Stimulated activated CD4-positive, alpha-beta T cell treated with anti-CD3 and anti-CD28 coated beads, Interleukin-2, amount 100 ng/mL, for 24 hours (primary cell): ENCODE measurements at regions not wholly inside any gene's neighbourhood (a gene's known extent, or its start where the extent isn't known, plus 50 kb on each side); places are given as distances from the start of the nearest gene placed in this dataset.

Experiments
- DNase-seq, 2 donors: peaks; one replicate each; pipeline ENCODE4 v3.0.0-alpha.2; 2020

DNA sequence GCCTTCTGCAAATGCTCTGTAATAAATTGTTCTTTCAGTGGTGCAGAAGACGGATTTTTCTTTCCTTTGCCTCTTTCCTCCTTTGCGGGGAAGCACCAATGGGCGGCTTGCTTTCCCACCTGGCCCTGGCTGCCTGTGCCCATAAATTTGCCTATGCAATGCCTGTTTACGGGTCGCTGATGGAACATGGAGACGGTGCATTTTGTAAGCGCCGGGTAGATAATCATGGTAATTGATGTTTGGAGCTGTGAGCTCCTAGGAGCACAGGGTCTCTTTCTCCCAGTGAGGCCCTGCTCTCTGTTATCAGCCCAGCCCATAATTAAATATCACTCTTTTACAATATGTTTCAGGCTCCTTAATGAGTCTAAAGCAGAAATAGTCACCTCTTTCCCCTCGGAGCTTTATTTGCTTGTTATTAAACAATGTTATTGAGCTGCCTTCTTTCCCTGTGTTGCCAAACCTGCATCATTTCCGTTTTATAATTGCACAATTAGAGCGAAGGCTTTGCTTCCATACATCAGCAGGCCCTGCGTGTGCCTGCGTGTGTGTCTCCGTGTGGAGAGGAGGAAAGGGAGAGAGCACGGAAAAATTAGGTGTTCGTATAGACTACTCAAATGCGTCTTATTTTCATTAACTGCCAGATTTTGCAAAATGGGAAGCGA, 437.4 kb upstream of the POU3F3 start:
- no peak for DNase-seq

DNA sequence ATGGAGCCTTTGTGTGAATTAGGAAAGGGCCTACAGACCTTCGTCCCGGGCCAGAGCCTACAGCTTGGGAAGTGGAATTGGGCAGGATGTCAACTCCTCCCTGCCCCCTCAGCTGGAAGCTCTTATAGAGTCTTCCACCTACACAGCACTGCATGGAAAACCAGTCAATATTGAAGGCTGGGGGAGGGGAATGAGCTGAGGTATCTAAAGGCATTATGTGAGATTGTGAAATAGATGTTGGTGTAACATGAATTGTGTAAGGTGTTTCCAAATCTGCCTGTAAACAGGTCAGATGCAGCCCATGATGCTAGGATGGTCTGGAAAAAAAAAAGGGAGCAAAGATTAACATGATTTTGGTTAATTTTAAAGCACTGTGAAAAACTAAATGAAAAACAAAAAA, 433.5 kb upstream of the POU3F3 start:
- no peak for DNase-seq

DNA sequence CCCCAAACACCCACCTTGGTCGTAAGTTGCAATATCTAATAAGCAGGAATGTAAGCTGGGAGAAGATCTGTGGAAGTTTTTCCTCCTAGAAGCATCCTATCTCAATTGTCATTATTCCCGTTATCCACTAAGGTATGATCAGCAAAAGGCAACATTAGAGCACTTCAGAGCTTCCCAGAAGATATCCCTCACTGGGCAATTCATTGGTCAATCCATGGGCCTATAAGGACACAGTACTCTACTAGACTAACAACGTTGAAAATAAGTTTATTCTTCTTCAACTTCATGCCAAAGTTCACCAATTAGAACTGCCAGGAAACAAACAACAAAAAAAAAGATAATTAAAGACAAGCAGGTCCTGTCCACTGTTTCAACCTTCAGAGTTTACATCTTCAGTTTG, 433.0 kb upstream of the POU3F3 start:
- DNase-seq: no peak

- no peak for DNase-seq
Measured at GRCh38 chr2:104425850-104426595, 427.9 kb upstream of the POU3F3 start.

- no peak for DNase-seq
Measured at GRCh38 chr2:104428155-104428554, 425.8 kb upstream of the POU3F3 start.

- DNase-seq: no peak
Measured at GRCh38 chr2:104429639-104430358, 424.1 kb upstream of the POU3F3 start.

- DNase-seq: no peak
Measured at GRCh38 chr2:104430359-104430740, 423.6 kb upstream of the POU3F3 start.

DNA sequence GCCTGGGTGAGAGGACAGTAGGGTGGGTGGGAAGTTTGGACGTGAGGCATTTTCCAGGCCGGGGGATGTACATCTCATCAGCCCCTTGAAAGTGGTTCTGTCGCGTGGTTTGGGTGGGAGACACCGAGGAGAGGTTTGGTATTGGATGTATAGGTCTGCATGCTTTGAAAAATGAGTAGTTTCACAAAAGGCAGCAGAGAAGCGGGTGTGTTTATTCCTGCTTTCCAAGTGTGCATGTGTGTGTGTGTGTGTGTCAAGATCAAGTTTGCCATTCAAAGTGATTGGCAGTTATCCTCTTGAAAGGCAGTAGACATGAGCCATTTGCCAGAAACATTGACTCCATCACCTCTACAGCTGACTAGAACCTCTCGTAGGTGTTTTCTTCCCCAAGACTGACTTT, 423.1 kb upstream of the POU3F3 start:
- no peak for DNase-seq

DNA sequence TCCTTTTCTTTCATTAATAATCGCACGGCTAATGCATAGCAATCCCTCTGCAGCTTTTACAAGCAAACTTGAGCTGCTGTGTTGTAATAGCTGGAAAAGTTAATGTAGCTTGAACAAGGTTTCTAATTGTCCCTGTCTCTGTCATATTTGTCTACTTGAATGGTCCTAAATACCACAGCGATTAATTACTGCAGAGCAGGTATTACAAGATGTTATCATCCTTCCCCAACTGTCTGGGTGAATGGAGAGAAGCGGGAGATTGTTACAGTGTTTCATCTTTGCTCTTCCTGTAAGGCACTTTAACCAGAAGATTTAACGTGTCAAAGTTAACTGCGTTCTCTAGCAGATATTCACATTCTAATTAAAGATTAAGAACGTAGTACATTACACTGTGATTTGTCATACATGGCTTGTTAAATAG, 422.2 kb upstream of the POU3F3 start:
- DNase-seq: no peak

DNA sequence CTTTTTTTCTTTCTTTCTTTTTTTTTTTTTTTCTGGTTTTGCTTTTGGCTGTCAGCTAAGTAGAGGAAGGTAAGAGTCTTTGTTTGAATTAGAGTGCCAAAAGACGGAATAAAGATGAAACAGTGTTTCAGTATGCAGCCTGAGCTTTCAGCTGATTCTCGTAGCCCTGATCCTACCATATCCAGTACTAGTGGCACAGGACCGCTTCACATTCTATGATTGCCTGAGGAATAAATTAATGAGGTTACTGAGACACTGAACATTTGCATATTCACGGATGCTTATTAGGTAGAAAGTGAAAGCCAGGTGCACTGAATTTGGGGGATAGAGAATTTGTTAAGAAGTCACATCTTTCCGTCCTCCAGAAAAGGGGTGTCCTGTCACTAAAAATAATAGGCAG, 421.5 kb upstream of the POU3F3 start:
- no peak for DNase-seq

- no peak for DNase-seq
Measured at GRCh38 chr2:104432991-104433390, 420.9 kb upstream of the POU3F3 start.

DNA sequence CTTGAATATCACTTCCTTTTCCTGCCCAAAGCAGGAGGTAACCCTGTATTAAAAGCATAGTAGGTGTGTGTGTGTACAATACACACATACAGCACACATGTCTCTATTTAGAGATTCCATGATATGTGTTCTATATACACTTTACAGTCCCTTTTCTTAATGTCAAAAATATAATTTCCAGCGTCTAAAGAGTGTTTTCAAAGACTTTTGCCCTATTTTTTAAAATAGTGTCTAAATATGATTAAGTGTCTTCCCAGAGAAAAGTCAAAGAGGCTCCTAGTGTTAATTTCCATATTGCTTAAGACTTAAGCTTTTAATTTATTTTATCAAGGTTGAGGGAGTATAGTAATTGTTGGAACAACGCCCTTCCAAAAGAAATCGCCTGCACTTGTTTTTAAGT, 420.3 kb upstream of the POU3F3 start:
- no peak for DNase-seq

DNA sequence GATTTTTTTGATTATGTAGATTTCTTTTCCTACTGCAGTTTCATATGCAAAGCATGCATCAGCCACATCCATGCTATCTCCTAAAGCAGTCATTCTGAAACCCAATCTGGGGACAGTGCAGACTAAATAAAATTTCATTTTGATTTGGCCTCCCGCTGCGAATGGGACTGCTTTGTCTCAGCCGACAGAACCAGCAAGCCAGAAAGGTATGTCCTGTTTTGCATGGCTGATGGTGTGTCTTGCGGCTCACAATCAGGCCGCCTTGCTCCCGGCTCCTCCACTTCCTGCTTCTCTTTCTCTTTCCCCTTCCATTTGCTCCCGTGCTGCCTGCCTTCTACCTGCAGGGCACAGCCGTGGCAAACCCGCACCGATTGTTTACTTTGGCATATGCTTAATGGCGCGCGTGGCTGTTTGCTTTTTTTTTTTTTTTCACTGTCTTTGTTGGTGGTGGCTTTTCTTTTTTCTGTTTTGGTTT, 419.6 kb upstream of the POU3F3 start:
- peak in 1 of 2 donors; percentile 10 for DNase-seq

DNA sequence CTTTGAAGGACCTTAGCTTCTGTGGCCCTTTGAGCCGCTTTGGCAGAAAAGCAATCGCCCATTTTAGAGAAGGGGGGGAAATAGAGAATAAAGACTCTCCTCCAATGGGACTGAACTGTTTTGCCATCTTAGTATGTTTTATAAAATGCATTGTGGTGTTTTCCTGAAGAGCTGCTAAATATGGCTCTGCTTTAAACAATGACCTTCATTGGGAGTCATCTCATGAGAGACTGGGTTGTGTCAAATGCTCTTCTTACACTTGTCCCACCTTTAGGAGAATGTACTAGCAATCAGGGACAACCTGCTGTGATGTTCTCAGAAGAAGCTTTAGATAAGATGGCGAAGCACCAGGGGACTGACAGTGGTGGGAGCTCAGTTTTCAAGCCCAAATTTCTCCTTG, 418.9 kb upstream of the POU3F3 start:
- DNase-seq: no peak

DNA sequence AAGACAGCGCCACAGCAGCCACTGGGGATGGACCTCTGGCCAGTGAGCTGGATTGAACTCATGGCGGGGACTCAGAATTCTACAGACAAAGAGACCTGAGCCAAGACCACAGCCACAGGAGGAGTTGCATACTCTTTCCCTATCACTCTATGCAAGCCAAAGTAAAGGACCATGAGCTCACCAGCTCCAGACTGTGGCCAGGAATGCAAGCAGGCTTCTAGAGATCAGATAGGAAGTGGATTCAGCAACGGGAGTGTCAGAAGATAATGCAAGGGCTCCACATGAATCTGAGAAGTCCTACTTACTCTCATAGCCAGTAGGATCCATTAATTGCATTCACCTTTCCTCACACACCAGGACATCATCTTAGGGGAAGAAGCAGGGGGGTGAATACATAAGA, 415.4 kb upstream of the POU3F3 start:
- no peak for DNase-seq

- peak in 1 of 2 donors; percentile 7 for DNase-seq
Measured at GRCh38 chr2:104443145-104443544, 410.8 kb upstream of the POU3F3 start.

DNA sequence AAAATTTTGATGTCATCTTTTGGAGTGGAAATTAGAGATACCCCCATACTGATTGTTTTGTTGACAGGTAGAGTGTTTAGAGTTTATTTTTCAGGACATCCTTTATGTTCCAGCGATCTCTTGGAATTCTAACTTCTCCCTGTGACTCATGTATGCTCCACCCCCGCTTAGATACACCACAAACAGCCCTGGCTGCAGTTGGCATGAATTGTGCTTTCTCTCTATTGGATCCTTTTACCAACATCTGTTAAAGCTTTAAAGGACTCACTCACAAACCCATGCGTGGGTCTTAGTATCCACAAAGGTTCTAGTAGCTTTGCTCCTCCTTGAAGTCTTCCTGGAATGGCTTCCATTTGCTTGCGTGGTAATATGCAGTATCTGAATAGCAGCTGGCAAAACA, 409.5 kb upstream of the POU3F3 start:
- no peak for DNase-seq

DNA sequence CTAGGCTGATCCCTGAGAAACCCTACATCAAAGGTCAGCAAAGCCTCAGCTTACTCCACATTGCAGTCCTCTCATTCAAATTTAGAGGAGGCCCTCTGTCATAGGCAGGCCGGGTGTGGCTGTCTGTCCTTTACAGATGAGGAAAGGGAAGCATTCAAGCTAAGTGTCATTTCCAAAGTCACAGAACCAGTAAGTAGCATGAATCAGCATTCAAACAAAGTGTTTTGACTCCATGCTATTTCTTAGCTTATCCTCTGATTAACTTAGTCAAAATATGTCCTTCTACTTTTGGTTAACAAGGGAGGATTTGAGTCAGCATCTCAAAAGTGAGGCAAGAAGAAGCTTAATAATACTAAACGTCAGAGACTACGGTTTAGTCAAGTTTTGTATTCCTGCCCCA, 409.0 kb upstream of the POU3F3 start:
- DNase-seq: no peak

DNA sequence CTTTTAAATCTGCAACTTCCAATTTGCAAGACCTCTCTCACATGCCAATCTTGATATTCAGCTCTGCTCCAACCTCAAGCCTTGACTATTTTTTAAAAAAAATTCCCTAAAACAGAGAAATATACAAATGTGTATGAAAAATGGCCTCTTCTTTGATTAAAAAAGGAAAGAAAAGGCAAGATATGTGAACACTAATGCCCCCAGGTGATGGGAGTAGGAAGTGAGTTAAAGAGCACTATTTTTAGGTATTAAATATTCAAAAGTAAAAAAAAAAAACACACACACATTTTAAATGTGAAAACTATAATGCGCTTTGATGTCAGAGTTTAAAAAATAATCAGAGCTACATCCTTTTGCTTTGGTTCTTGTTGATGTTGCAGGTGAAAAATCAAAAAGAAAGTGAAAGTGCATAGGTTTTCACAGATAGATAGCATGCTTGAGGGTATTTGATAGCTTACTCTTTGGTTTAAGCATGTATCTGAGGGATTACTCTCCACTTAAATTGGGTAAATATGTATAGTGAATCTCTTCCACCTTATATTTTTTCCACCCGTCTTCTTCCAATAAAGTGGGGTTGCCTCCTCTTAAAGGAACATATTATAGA, 406.0 kb upstream of the POU3F3 start:
- no peak for DNase-seq

DNA sequence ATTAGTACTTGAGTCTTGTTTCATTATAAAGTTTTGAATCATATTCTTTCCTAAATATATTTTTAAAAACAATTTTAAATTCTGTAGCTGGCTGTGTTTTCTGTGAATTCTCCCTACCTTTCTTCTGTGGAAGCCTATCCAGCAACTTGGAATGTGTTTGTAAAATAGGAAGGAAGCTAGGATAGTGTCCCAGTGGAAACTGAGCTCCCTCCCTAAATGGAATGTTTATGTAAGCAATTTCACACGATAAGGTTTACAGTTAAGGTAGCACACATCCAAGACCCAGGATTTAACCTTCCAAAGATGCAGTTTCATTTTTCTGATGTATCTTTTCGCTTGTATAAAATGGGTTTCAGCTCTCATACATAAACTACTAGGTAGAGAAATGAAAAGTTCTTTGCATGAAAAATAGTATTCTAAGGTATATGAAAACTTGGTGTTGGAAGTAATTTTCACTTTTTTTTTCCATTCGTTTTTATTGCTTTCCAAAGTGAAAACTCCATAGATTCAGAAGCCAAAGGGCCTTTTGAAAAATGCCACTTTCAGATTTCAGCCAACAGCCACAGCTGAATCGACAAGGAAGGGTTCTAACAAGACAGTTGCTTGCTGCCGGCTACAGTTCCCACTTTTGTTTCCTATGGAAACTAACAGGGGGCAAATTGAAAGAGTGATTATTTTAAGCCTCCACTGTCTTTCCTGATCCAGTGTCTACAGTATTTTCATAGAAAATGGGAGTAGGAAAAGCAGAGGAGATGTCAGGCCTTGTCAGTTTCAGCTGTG, 405.1 kb upstream of the POU3F3 start:
- DNase-seq: no peak

GRCh38 chr2:104452558-104452957, 401.4 kb upstream of the POU3F3 start:
- no peak for DNase-seq

DNA sequence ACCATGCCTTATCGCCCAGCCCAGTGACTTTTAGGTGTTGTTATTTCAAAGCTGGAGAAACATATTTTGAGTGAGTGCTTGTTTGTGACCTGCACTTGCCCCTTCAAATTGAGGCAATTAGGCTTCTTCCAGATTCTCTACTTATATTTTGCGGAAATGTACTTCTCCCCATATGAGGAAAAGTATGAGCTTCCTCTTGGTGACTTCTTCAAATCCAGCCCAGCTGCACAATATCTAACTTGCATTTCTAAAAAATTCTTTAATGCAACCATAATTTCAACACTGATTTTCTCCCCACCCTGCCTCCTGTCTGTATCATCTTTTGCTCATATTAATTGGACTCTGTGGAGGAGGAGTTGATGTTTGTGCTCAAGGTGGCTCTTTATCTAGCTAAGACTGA, 391.2 kb upstream of the POU3F3 start:
- no peak for DNase-seq

GRCh38 chr2:104465981-104466380, 387.9 kb upstream of the POU3F3 start:
- no peak for DNase-seq
